HCT116 (cell line): ENCODE measurements at regions not wholly inside any gene's neighbourhood (a gene's known extent, or its start where the extent isn't known, plus 50 kb on each side); places are given as distances from the start of the nearest gene placed in this dataset.

Experiments
- ATAC-seq: fragments of 200-7000 bp; cut with Tn5 transposase; 2 replicates; pipeline ENCODE4 v1.9.1; 2020; ENCODE audit warnings: mild to moderate bottlenecking, moderate library complexity
- BruUV-seq: library from RNA; stranded (reverse); fragments of 400-500 nt; replicated peaks from 2 replicates; lab custom pipeline; 2021; lab: Mats Ljungman, UMichigan
- CTCF ChIA-PET: fragments of 300-600 bp; sonication (Branson Sonifier 250); formaldehyde crosslinking; loops from one replicate; lab custom pipeline; 2021; ENCODE audit warnings: antibody characterized with exemption; lab: Charles Lee
- POLR2A ChIA-PET: fragments of 300-600, 350-600 bp; sonication (Branson Sonifier 250); formaldehyde crosslinking; loops from one replicate; lab custom pipeline; 2021; ENCODE audit warnings: antibody characterized with exemption; lab: Charles Lee
- RAD21 ChIA-PET, 2 experiments: fragments of 300-600 bp; sonication (Branson Sonifier 250); formaldehyde crosslinking; loops; one replicate each; lab custom pipeline; 2023; ENCODE audit warnings: low total read pairs in 2 of 2; ENCODE audit not compliant: uncharacterized antibody in 2 of 2, unreplicated experiment in 2 of 2, low non-redundant PET in 1 of 2; lab: Charles Lee
- DNase-seq: peaks from one replicate; pipeline ENCODE4 v3.0.0-alpha.2; 2010; ENCODE audit warnings: low read depth, low spot score
- H2AFZ ChIP-seq: fragments of 200-600 bp; shearing (Covaris generic), sonication (generic); 2 replicates; pipeline ENCODE4 v1.6.1; 2017; ENCODE audit warnings: low read depth, mixed run types, mixed read lengths, antibody characterized with exemption, low read length; ENCODE audit not compliant: poor library complexity, severe bottlenecking
- H3K27ac ChIP-seq: 2 replicates; pipeline ENCODE4 v1.5.1; 2012; ENCODE audit warnings: low read depth, low read length
- H3K27me3 ChIP-seq: fragments of 200-600 bp; sonication (generic); 2 replicates; pipeline ENCODE4 v1.6.1; 2016; ENCODE audit warnings: mixed run types, low read length, mixed read lengths; ENCODE audit not compliant: insufficient read depth
- H3K36me3 ChIP-seq, 2 experiments: fragments of 200-500 bp in 1 of 2; fragments of 200-600 bp in 1 of 2; sonication (Bioruptor generic) in 1 of 2; sonication (generic) in 1 of 2; 2 replicates each; pipeline versions ENCODE4 v1.5.1 to v1.6.1; 2014 to 2016; ENCODE audit warnings: low read length in 2 of 2, inconsistent platforms in 1 of 2, mixed read lengths in 1 of 2, mixed run types in 1 of 2; ENCODE audit not compliant: insufficient read depth in 2 of 2, control insufficient read depth in 1 of 2
- H3K4me1 ChIP-seq, 2 experiments: fragments of 200-600 bp in 1 of 2; sonication (generic) in 1 of 2; 2 replicates each; pipeline versions ENCODE4 v1.5.1 to v1.6.1; 2012 to 2017; ENCODE audit warnings: low read length in 2 of 2, inconsistent platforms in 1 of 2, mild to moderate bottlenecking in 1 of 2, mixed read lengths in 1 of 2, mixed run types in 1 of 2, moderate library complexity in 1 of 2; ENCODE audit not compliant: insufficient read depth in 2 of 2, control insufficient read depth in 1 of 2
- H3K4me2 ChIP-seq: fragments of 200-600 bp; sonication (generic); 2 replicates; pipeline ENCODE4 v1.6.1; 2017; ENCODE audit warnings: mixed run types, low read length, mixed read lengths
- H3K4me3 ChIP-seq, 2 experiments: fragments of 200-600 bp in 1 of 2; sonication (generic) in 1 of 2; replicated peaks in 1 of 2; 2 replicates each; pipeline ENCODE4 v1.5.1; 2011 to 2016; ENCODE audit warnings: low read length in 2 of 2, control low read depth in 1 of 2, low read depth in 1 of 2, mild to moderate bottlenecking in 1 of 2, mixed read lengths in 1 of 2, mixed run types in 1 of 2
- H3K79me2 ChIP-seq: fragments of 200-600 bp; sonication (generic); 2 replicates; pipeline ENCODE4 v1.6.1; 2017; ENCODE audit warnings: mild to moderate bottlenecking, mixed run types, low read length, moderate library complexity, mixed read lengths; ENCODE audit not compliant: insufficient read depth
- H3K9ac ChIP-seq: fragments of 200-600 bp; sonication (generic); 2 replicates; pipeline ENCODE4 v1.6.1; 2016; ENCODE audit warnings: low read length, mixed read lengths
- H3K9me2 ChIP-seq: fragments of 200-600 bp; sonication (generic), shearing (Covaris generic); 2 replicates; pipeline ENCODE4 v1.6.1; 2017; ENCODE audit warnings: mixed run types, mild to moderate bottlenecking, moderate library complexity; ENCODE audit not compliant: insufficient read depth
- H3K9me3 ChIP-seq, 2 experiments: fragments of 200-500 bp in 1 of 2; fragments of 200-600 bp in 1 of 2; sonication (Bioruptor generic) in 1 of 2; sonication (generic) in 1 of 2; 2 replicates each; pipeline ENCODE4 v1.6.1; 2014 to 2017; ENCODE audit warnings: low read length in 2 of 2, mixed read lengths in 2 of 2, inconsistent platforms in 1 of 2, low read depth in 1 of 2, mild to moderate bottlenecking in 1 of 2, mixed run types in 1 of 2, moderate library complexity in 1 of 2; ENCODE audit not compliant: control insufficient read depth in 1 of 2, insufficient read depth in 1 of 2
- H4K20me1 ChIP-seq: fragments of 200-600 bp; sonication (generic), shearing (Covaris generic); 2 replicates; pipeline ENCODE4 v1.6.1; 2017; ENCODE audit warnings: mixed run types, mild to moderate bottlenecking, moderate library complexity; ENCODE audit not compliant: insufficient read depth
- CEBPB ChIP-seq: IDR thresholded peaks from 2 replicates; pipeline ENCODE4 v1.6.1; 2012; ENCODE audit warnings: low read depth
- EZH2 ChIP-seq: fragments of 200-600 bp; sonication (generic); IDR thresholded peaks from 2 replicates; pipeline ENCODE4 v1.6.1; 2017; ENCODE audit warnings: antibody characterized with exemption, mixed run types
- JUND ChIP-seq: IDR thresholded peaks from 2 replicates; pipeline ENCODE4 v1.6.1; 2012
- MAX ChIP-seq: IDR thresholded peaks from 2 replicates; pipeline ENCODE4 v1.6.1; 2012
- POLR2AphosphoS5 ChIP-seq: IDR thresholded peaks from 2 replicates; pipeline ENCODE4 v1.6.1; 2011; ENCODE audit warnings: mild to moderate bottlenecking, low read depth, low read length, moderate library complexity
- SRF ChIP-seq: IDR thresholded peaks from 2 replicates; pipeline ENCODE4 v1.6.1; 2012; ENCODE audit warnings: low read depth
- ZNF274 ChIP-seq: fragments of 200-500 bp; sonication (Bioruptor generic); IDR thresholded peaks from 2 replicates; pipeline ENCODE4 v1.6.1; 2014; ENCODE audit warnings: mild to moderate bottlenecking, low read depth, low read length, inconsistent platforms
- intact Hi-C: fragments of 100-400 bp; cut with micrococcal nuclease; formaldehyde crosslinking; loops from 2 replicates; pipeline ENCODE4 v1.10.0; 2022
- TF ChIP-seq, protein P1 (sequence below): IDR thresholded peaks from 2 replicates; pipeline ENCODE4 v1.6.1; 2012; ENCODE audit warnings: low read depth

DNA sequence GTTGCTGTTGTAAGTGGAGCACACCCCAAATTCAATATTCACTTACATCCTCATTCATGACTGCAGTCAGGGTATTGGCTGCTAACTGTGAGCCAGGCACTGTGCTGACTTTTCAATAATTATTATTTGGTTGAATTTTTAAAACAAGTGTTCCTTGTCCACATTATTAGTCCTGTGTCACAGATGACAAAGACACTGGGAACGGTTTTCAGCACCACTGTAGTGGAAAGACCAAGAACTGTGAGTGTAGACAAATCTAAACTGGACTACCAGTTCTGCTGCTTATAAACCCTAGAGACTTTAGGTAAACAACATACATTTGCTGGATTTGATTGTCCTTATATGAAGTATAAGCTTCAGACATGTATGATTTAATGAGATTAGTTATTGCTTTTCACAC, 197.7 kb upstream of the ROBO2 start:
- ATAC-seq, result no peak
- no peak overlapping the region for H2AFZ ChIP-seq
- no peaks in the 10 kb centered on the region for H3K36me3 ChIP-seq
- no peak for DNase-seq
- no peak overlapping the region for H3K4me2 ChIP-seq
- RAD21 ChIA-PET, result no interaction called here
- H3K27me3 ChIP-seq, result no peaks in the 10 kb centered on the region
- TF ChIP-seq SRF (no peak), MAX (no peak), JUND (no peak), CEBPB (no peak), POLR2AphosphoS5 (no peak), ZNF274 (no peak), EZH2 (no peak)
- TF ChIP-seq, protein P1, sequence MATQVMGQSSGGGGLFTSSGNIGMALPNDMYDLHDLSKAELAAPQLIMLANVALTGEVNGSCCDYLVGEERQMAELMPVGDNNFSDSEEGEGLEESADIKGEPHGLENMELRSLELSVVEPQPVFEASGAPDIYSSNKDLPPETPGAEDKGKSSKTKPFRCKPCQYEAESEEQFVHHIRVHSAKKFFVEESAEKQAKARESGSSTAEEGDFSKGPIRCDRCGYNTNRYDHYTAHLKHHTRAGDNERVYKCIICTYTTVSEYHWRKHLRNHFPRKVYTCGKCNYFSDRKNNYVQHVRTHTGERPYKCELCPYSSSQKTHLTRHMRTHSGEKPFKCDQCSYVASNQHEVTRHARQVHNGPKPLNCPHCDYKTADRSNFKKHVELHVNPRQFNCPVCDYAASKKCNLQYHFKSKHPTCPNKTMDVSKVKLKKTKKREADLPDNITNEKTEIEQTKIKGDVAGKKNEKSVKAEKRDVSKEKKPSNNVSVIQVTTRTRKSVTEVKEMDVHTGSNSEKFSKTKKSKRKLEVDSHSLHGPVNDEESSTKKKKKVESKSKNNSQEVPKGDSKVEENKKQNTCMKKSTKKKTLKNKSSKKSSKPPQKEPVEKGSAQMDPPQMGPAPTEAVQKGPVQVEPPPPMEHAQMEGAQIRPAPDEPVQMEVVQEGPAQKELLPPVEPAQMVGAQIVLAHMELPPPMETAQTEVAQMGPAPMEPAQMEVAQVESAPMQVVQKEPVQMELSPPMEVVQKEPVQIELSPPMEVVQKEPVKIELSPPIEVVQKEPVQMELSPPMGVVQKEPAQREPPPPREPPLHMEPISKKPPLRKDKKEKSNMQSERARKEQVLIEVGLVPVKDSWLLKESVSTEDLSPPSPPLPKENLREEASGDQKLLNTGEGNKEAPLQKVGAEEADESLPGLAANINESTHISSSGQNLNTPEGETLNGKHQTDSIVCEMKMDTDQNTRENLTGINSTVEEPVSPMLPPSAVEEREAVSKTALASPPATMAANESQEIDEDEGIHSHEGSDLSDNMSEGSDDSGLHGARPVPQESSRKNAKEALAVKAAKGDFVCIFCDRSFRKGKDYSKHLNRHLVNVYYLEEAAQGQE, result no peak
- no peak overlapping the region for H3K4me3 ChIP-seq
- H3K9me2 ChIP-seq, result no peaks in the 10 kb centered on the region
- CTCF ChIA-PET, result no interaction called here
- BruUV-seq, result no TSS peak
- intact Hi-C loops, result no loop called here
- POLR2A ChIA-PET, result no interaction called here
- no peaks in the 10 kb centered on the region for H3K79me2 ChIP-seq
- H3K27ac ChIP-seq, result no peak overlapping the region
- no peak overlapping the region for H3K9ac ChIP-seq
- no peaks in the 10 kb centered on the region for H4K20me1 ChIP-seq
- no peaks in the 10 kb centered on the region for H3K4me1 ChIP-seq
- peaks cover 15 to 20% of the 10 kb centered on the region in 2 experiments; a peak in 2 of 4 replicates for H3K9me3 ChIP-seq
